Lung (tissue), 11 donors: ENCODE measurements at regions not wholly inside any gene's neighbourhood (a gene's known extent, or its start where the extent isn't known, plus 50 kb on each side); places are given as distances from the start of the nearest gene placed in this dataset.

Source experiments
- ATAC-seq: fragments of 200-7000 bp; cut with Tn5 transposase; one replicate; pipeline ENCODE4 v1.9.1; 2020; ENCODE audit warnings: moderate number of reproducible peaks; ENCODE audit not compliant: insufficient read depth, low FRiP score
- DNase-seq, 3 donors: peaks; one replicate each; pipeline ENCODE4 v3.0.0-alpha.2; 2013 to 2017
- H3K27ac ChIP-seq, 2 donors: one replicate each; pipeline ENCODE4 v1.5.1; 2013; ENCODE audit warnings: mild to moderate bottlenecking in 2 of 2, moderate library complexity in 2 of 2, control low read depth in 1 of 2, inconsistent platforms in 1 of 2, low read depth in 1 of 2, low read length in 1 of 2
- H3K27me3 ChIP-seq, 3 donors: one replicate each; pipeline ENCODE4 v1.5.1; 2013; ENCODE audit warnings: low read length in 2 of 3; ENCODE audit not compliant: control insufficient read depth in 3 of 3, insufficient read depth in 3 of 3
- H3K36me3 ChIP-seq, 4 donors: one replicate each; pipeline ENCODE4 v1.5.1; 2013; ENCODE audit warnings: low read length in 4 of 4, mild to moderate bottlenecking in 1 of 4, moderate library complexity in 1 of 4; ENCODE audit not compliant: control insufficient read depth in 4 of 4, insufficient read depth in 4 of 4
- H3K4me1 ChIP-seq, 5 donors: one replicate each; pipeline ENCODE4 v1.5.1; 2013; ENCODE audit warnings: low read length in 5 of 5, mild to moderate bottlenecking in 2 of 5, moderate library complexity in 1 of 5; ENCODE audit not compliant: control insufficient read depth in 5 of 5, insufficient read depth in 5 of 5
- H3K4me3 ChIP-seq: one replicate; pipeline ENCODE4 v1.5.1; 2013; ENCODE audit warnings: mild to moderate bottlenecking, control low read depth, moderate library complexity
- H3K9ac ChIP-seq, 2 donors: one replicate each; pipeline ENCODE4 v1.5.1; 2013; ENCODE audit warnings: low read length in 2 of 2, control low read depth in 1 of 2; ENCODE audit not compliant: insufficient read depth in 1 of 2
- H3K9me3 ChIP-seq, 4 donors: one replicate each; pipeline ENCODE4 v1.5.1; 2013; ENCODE audit warnings: low read length in 3 of 4, mild to moderate bottlenecking in 1 of 4, moderate library complexity in 1 of 4; ENCODE audit not compliant: control insufficient read depth in 4 of 4, insufficient read depth in 3 of 4
- CTCF ChIP-seq: IDR thresholded peaks from 2 replicates; pipeline ENCODE4 v1.5.1; 2012; ENCODE audit warnings: mild to moderate bottlenecking; ENCODE audit errors: control extremely low read depth, extremely low read depth
- WGBS, 2 donors: extraction: QIAGEN DNeasy Blood & Tissue Kit; methylation state at CpG; one replicate each; pipeline ENCODE4 v1.1.7; 2013; 5-methylcytosine and 5-hydroxymethylcytosine counted together
- donor health status: control.
- donor health status: control.
- donor health status: Bipolar disorder and iron deficiency.
- donor health status: healthy.
- donor health status: DM: yes; HTN: yes; CAD: no.

- no peak overlapping the region for H3K4me3 ChIP-seq
- H3K4me1 ChIP-seq = peaks cover 0 to 30% (median 4%) of the 10 kb centered on the region in 5 donors
- H3K9me3 ChIP-seq = no peaks in the 10 kb centered on the region
- WGBS, 2 donors = 67 to 84% methylated on average over 3 of the region's 3 CpGs
- peak in 2 of 3 donors; percentile 85 to 87 for DNase-seq
- H3K27ac ChIP-seq = no peak overlapping the region
- TF ChIP-seq CTCF = no peak
- H3K9ac ChIP-seq = no peak overlapping the region
- H3K36me3 ChIP-seq = no peaks in the 10 kb centered on the region
- H3K27me3 ChIP-seq = no peaks in the 10 kb centered on the region
- no peak for ATAC-seq
Measured at GRCh38 chr7:84651876-84652275, 457.3 kb upstream of the SEMA3A start.

GRCh38 chr7:84647797-84648757 lies 453.5 kb upstream of the SEMA3A start:
- Histone ChIP-seq H3K4me1 (peaks cover 0 to 30% (median 4%) of the 10 kb centered on the region in 5 donors), H3K36me3 (no peaks in the 10 kb centered on the region), H3K27me3 (no peaks in the 10 kb centered on the region), H3K9me3 (no peaks in the 10 kb centered on the region), H3K9ac (no peak overlapping the region), H3K4me3 (no peak overlapping the region), H3K27ac (no peak overlapping the region)
- DNase-seq (peak; percentile 16 to 79 (median 76)), ATAC-seq (no peak)
- WGBS, 2 donors = 79 to 80% methylated on average over 2 of the region's 2 CpGs
- TF ChIP-seq CTCF = no peak

- 82 to 83% methylated on average over 3 of the region's 3 CpGs for WGBS, 2 donors
Measured at GRCh38 chr7:84642611-84643010, 448.0 kb upstream of the SEMA3A start.

More at GRCh38 chr7:84642611-84643010, 448.0 kb upstream of the SEMA3A start:
- no peak overlapping the region for H3K4me3 ChIP-seq
- DNase-seq = no peak
- no peak for ATAC-seq
- no peak overlapping the region for H3K27ac ChIP-seq
- no peaks in the 10 kb centered on the region for H3K9me3 ChIP-seq
- no peak for TF ChIP-seq CTCF
- H3K4me1 ChIP-seq = peaks cover 0 to 13% (median under 1%) of the 10 kb centered on the region in 5 donors
- no peaks in the 10 kb centered on the region for H3K36me3 ChIP-seq
- no peaks in the 10 kb centered on the region for H3K27me3 ChIP-seq
- H3K9ac ChIP-seq = no peak overlapping the region
